Effector memory CD8-positive, alpha-beta T cell (primary cell): ENCODE measurements at regions not wholly inside any gene's neighbourhood (a gene's known extent, or its start where the extent isn't known, plus 50 kb on each side); places are given as distances from the start of the nearest gene placed in this dataset.

Experiments
- ATAC-seq: fragments of 150-1000 bp; cut with Tn5 transposase; replicated peaks from 2 replicates; pipeline ENCODE4 v1.10.0; 2021; ENCODE audit warnings: mild to moderate bottlenecking, moderate library complexity
- DNase-seq, 3 experiments: peaks; one replicate each; pipeline ENCODE4 v3.0.0; 2021
- H3K27ac Mint-ChIP-seq, 2 donors: one replicate each; pipeline ENCODE4 v1.8.0; 2022; ENCODE audit warnings: mild to moderate bottlenecking in 2 of 2, mixed read lengths in 2 of 2, moderate library complexity in 2 of 2
- H3K27me3 Mint-ChIP-seq, 2 donors: one replicate each; pipeline ENCODE4 v1.8.0; 2022; ENCODE audit warnings: mixed read lengths in 2 of 2
- H3K36me3 Mint-ChIP-seq: one replicate; pipeline ENCODE4 v1.8.0; 2022; ENCODE audit warnings: mild to moderate bottlenecking, moderate library complexity, mixed read lengths; ENCODE audit not compliant: insufficient read depth
- H3K4me1 Mint-ChIP-seq, 2 donors: one replicate each; pipeline ENCODE4 v1.8.0; 2022; ENCODE audit warnings: low read depth in 2 of 2, mixed read lengths in 2 of 2
- H3K4me3 Mint-ChIP-seq, 2 donors: one replicate each; pipeline ENCODE4 v1.8.0; 2022; ENCODE audit warnings: mild to moderate bottlenecking in 2 of 2, mixed read lengths in 2 of 2, moderate library complexity in 2 of 2
- H3K9me3 Mint-ChIP-seq, 2 donors: one replicate each; pipeline ENCODE4 v1.8.0; 2022; ENCODE audit warnings: mixed read lengths in 2 of 2

- no peaks in the 10 kb centered on the region for H3K4me1 Mint-ChIP-seq
- H3K27ac Mint-ChIP-seq: no peak overlapping the region
- H3K4me3 Mint-ChIP-seq: no peak overlapping the region
- H3K27me3 Mint-ChIP-seq: no peaks in the 10 kb centered on the region
- H3K9me3 Mint-ChIP-seq: peaks cover 0 to 7% of the 10 kb centered on the region in 2 donors
- H3K36me3 Mint-ChIP-seq: no peaks in the 10 kb centered on the region
- no peak for ATAC-seq
- no peak for DNase-seq
These were observed 136.0 kb upstream of the PABPC4L start for GRCh38 chr4:134337574-134337973.

DNA sequence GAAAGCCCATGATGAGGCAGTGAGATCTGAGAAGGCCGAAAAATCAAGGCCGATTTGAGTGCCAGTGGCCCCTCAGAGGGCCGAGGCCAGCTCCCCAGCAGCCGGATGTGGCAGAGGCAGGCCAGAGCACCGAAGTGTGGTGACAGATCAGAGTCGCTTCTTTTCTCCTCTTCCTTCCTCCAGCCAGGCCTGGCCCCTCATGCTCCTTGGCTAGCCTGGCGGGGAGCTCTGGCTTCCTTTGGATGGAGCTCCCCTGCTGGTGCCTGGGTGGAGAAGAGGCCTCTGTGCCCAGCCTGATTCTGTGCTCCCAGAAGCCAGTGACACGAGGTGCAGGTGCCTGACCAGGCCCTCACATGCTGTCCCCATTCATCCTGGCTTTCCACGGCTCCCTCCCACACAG is 127.2 kb upstream of the PABPC4L start:
- Mint-ChIP-seq H3K4me1 (no peaks in the 10 kb centered on the region), H3K27ac (no peak overlapping the region), H3K27me3 (no peaks in the 10 kb centered on the region), H3K9me3 (peaks cover 5 to 7% of the 10 kb centered on the region in 2 donors), H3K36me3 (no peaks in the 10 kb centered on the region), H3K4me3 (no peak overlapping the region)
- DNase-seq (no peak), ATAC-seq (no peak)

- H3K4me1 Mint-ChIP-seq: no peaks in the 10 kb centered on the region
- H3K9me3 Mint-ChIP-seq: peaks cover 5 to 7% of the 10 kb centered on the region in 2 donors
- DNase-seq (no peak), ATAC-seq (no peak)
- H3K27ac Mint-ChIP-seq: no peak overlapping the region
- H3K27me3 Mint-ChIP-seq: no peaks in the 10 kb centered on the region
- no peak overlapping the region for H3K4me3 Mint-ChIP-seq
- H3K36me3 Mint-ChIP-seq: no peaks in the 10 kb centered on the region
These were observed 125.9 kb upstream of the PABPC4L start for GRCh38 chr4:134327274-134328122.

GRCh38 chr4:134326866-134327265 is 125.3 kb upstream of the PABPC4L start:
- no peak for DNase-seq
- H3K4me1 Mint-ChIP-seq: no peaks in the 10 kb centered on the region
- no peak for ATAC-seq
- no peak overlapping the region for H3K4me3 Mint-ChIP-seq
- no peak overlapping the region for H3K27ac Mint-ChIP-seq
- H3K9me3 Mint-ChIP-seq: peaks cover 5 to 7% of the 10 kb centered on the region in 2 donors
- H3K27me3 Mint-ChIP-seq: no peaks in the 10 kb centered on the region
- H3K36me3 Mint-ChIP-seq: no peaks in the 10 kb centered on the region

DNA sequence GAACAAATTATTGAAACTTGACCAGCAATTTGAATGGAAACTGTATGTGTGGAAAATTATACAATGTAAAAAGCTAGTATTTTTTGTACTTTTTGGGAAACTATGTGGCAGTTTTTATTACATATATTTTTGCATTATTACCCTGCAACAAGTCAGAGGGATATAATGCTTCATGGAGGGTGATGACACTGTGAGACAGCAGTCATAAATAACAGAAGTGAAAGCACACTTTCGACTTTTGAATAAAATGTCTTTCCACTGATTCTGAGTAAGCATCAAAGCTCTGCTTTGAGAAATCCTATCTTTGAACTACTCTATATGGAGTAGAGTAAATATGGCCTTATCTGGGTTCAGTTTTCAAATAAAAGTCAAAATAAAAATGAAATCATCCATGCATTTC is 122.6 kb upstream of the PABPC4L start:
- no peak for ATAC-seq
- Mint-ChIP-seq H3K4me3 (no peak overlapping the region), H3K9me3 (peaks cover 5 to 25% of the 10 kb centered on the region in 2 donors), H3K36me3 (no peaks in the 10 kb centered on the region), H3K27me3 (no peaks in the 10 kb centered on the region), H3K4me1 (no peaks in the 10 kb centered on the region), H3K27ac (no peak overlapping the region)
- no peak for DNase-seq

DNA sequence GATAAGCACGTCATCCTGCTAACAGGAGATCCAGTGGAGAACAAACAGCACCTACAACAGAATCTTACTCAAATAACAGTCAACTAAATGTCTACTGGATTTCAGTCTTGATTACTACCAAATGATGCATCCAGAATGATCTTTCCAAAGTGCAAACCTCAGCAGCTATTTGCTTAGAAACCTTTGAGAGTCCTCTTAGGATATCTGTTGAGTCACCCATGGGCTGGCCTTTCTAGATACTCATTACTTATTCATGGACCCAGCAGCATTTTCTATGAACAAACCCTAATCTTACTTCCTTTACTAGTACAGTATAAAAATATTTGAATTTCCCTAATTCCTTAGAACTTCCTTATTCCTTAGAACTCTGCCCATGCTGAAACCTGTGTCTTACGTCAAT is 118.5 kb upstream of the PABPC4L start:
- H3K36me3 Mint-ChIP-seq: no peaks in the 10 kb centered on the region
- no peak for ATAC-seq
- no peaks in the 10 kb centered on the region for H3K4me1 Mint-ChIP-seq
- H3K9me3 Mint-ChIP-seq: peaks cover 6 to 34% of the 10 kb centered on the region in 2 donors
- H3K27me3 Mint-ChIP-seq: no peaks in the 10 kb centered on the region
- DNase-seq: no peak
- no peak overlapping the region for H3K4me3 Mint-ChIP-seq
- no peak overlapping the region for H3K27ac Mint-ChIP-seq

DNA sequence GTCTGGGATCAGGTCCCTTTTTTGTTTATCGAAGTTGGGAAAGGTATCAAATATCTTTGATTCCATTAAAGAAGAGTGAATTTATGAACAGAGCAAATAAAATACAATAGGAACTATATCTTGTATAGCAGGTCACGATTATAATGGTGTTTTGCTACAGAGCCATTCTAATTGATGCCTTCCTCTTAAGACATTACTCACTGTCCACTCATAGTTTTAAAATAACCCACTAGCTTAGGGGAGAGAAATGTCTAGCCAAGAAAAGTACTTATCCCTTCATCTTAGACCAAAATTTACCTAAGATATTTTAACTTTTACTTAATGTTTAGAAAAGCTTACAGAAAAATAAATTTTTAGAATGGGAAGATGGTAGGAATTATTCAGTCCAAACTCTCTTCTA is 112.0 kb upstream of the PABPC4L start:
- H3K4me3 Mint-ChIP-seq: no peak overlapping the region
- H3K4me1 Mint-ChIP-seq: no peaks in the 10 kb centered on the region
- H3K27me3 Mint-ChIP-seq: no peaks in the 10 kb centered on the region
- no peak overlapping the region for H3K27ac Mint-ChIP-seq
- ATAC-seq: no peak
- DNase-seq: no peak
- H3K36me3 Mint-ChIP-seq: no peaks in the 10 kb centered on the region
- peaks cover 4 to 12% of the 10 kb centered on the region in 2 donors for H3K9me3 Mint-ChIP-seq

GRCh38 chr4:134309715-134310114 is 108.1 kb upstream of the PABPC4L start:
- Mint-ChIP-seq H3K27me3 (no peaks in the 10 kb centered on the region), H3K36me3 (no peaks in the 10 kb centered on the region), H3K27ac (no peak overlapping the region), H3K4me3 (no peak overlapping the region), H3K9me3 (peaks cover 0 to under 1% of the 10 kb centered on the region in 2 donors), H3K4me1 (no peaks in the 10 kb centered on the region)
- DNase-seq: no peak
- ATAC-seq: no peak

DNA sequence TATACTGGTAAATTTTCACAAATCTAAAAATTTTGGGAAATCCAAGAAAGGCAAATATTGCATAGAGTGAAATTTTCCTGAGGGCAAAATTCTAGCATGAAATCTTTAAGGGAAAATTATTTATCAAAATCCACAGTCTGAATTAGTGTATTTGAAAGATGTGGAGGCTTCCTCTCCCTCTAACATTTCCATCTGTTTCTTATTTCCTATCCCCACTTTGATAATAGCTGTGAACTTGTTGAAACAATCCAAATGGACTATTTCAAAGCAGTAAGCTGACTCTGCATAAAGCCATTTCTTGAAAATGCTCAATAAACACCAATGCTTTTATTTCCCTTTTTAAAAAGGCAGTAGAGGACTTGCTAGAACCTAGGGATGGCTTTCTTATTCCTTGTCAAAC is 107.3 kb upstream of the PABPC4L start:
- Mint-ChIP-seq H3K36me3 (no peaks in the 10 kb centered on the region), H3K27ac (no peak overlapping the region), H3K27me3 (no peaks in the 10 kb centered on the region), H3K4me3 (no peak overlapping the region), H3K9me3 (peaks cover 0 to 2% of the 10 kb centered on the region in 2 donors), H3K4me1 (no peaks in the 10 kb centered on the region)
- DNase-seq (no peak), ATAC-seq (no peak)

GRCh38 chr4:134298313-134298712 is 96.7 kb upstream of the PABPC4L start:
- H3K27ac Mint-ChIP-seq: no peak overlapping the region
- no peaks in the 10 kb centered on the region for H3K4me1 Mint-ChIP-seq
- ATAC-seq (no peak), DNase-seq (no peak)
- H3K4me3 Mint-ChIP-seq: no peak overlapping the region
- peaks cover 12% of the 10 kb centered on the region in 2 donors for H3K9me3 Mint-ChIP-seq
- no peaks in the 10 kb centered on the region for H3K36me3 Mint-ChIP-seq
- H3K27me3 Mint-ChIP-seq: no peaks in the 10 kb centered on the region

- H3K27me3 Mint-ChIP-seq: no peaks in the 10 kb centered on the region
- no peak overlapping the region for H3K27ac Mint-ChIP-seq
- H3K4me1 Mint-ChIP-seq: no peaks in the 10 kb centered on the region
- H3K4me3 Mint-ChIP-seq: no peak overlapping the region
- DNase-seq: no peak
- H3K36me3 Mint-ChIP-seq: no peaks in the 10 kb centered on the region
- no peak for ATAC-seq
- peaks cover 6 to 9% of the 10 kb centered on the region in 2 donors for H3K9me3 Mint-ChIP-seq
These were observed 96.2 kb upstream of the PABPC4L start for GRCh38 chr4:134297765-134298164.

DNA sequence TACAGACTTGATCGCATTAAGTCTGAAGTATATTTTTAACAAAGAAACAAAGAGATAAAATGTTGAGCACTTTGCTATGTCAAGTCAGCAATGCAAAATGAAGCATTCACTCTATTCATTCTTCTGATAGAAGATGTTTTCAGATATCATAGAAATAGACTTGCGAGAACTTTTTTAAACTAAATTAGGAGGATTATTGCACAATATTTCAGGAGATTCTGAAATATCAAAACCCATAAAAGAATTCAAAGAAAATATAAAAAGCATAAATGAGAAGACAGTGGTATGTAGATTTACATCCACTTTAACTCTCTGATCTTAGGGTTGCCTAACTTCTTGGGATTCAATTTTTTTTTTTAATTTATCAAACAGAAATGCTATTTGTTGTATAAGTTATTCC is 81.1 kb upstream of the PABPC4L start:
- H3K9me3 Mint-ChIP-seq: peaks cover 6 to 24% of the 10 kb centered on the region in 2 donors
- no peak overlapping the region for H3K4me3 Mint-ChIP-seq
- H3K4me1 Mint-ChIP-seq: no peaks in the 10 kb centered on the region
- no peaks in the 10 kb centered on the region for H3K27me3 Mint-ChIP-seq
- H3K27ac Mint-ChIP-seq: no peak overlapping the region
- DNase-seq (no peak), ATAC-seq (no peak)
- H3K36me3 Mint-ChIP-seq: no peaks in the 10 kb centered on the region

GRCh38 chr4:134278675-134279074 is 77.1 kb upstream of the PABPC4L start:
- H3K4me3 Mint-ChIP-seq: no peak overlapping the region
- H3K27me3 Mint-ChIP-seq: no peaks in the 10 kb centered on the region
- H3K36me3 Mint-ChIP-seq: no peaks in the 10 kb centered on the region
- H3K4me1 Mint-ChIP-seq: no peaks in the 10 kb centered on the region
- ATAC-seq (no peak), DNase-seq (no peak)
- peaks cover 9 to 17% of the 10 kb centered on the region in 2 donors for H3K9me3 Mint-ChIP-seq
- H3K27ac Mint-ChIP-seq: no peak overlapping the region

DNA sequence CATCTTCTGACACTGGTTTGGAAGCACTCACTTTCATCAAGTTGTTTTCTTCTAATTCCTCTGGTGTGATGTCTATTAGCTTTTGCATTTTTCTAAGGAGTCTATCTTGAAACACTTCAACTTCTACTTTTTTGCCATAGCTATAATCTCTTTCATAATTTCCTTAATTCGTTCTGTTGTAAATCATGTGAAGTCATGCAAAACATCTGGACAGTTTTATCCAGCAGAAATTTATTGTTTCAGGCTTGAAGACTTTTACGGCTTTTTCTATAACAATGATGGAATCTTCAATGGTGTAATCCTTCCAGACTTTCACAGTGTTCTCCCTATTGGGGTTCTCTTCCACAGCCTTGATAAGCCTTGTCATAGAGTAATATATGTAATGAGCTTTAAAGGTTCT is 74.9 kb upstream of the PABPC4L start:
- Mint-ChIP-seq H3K9me3 (peaks cover 10 to 17% of the 10 kb centered on the region in 2 donors), H3K36me3 (no peaks in the 10 kb centered on the region), H3K4me3 (no peak overlapping the region), H3K27me3 (no peaks in the 10 kb centered on the region), H3K27ac (no peak overlapping the region), H3K4me1 (no peaks in the 10 kb centered on the region)
- no peak for DNase-seq
- no peak for ATAC-seq
